HTR-8/SVneo (cell line): ENCODE measurements at regions not wholly inside any gene's neighbourhood (a gene's known extent, or its start where the extent isn't known, plus 50 kb on each side); places are given as distances from the start of the nearest gene placed in this dataset.
A peak's percentile ranks its signal among the peaks of the same experiment; 100 is the strongest.

Experiments used
- DNase-seq: peaks from one replicate; pipeline ENCODE4 v3.0.0; 2011; ENCODE audit warnings: low spot score, mixed read lengths; ENCODE audit not compliant: insufficient read length
- FAIRE-seq: peaks from 2 replicates; lab custom pipeline; 2011; peaks lifted over from hg19 to GRCh38; lab: Jason Lieb, UNC

DNA sequence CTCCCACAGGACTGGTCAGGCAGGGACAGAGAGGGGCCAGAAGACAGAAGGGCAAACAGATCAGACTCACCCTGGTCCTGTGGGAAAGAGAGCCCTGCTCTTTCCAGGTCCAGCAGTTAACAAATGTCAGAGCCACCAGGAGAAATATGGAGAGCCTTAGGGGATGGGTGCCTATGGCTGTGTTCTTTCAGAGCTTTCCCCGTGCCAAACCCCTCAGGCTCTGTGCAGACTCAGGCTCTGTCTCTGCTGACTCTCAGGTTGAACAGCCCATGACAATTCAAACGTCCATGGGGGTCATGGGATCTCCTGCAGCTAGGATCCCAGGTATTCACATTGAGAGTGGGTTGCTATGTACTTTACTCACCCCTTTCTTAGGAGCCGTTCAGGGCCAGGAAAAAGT is 120.8 kb upstream of the ERBB4 start:
- DNase-seq (no peak), FAIRE-seq (no peak)

DNA sequence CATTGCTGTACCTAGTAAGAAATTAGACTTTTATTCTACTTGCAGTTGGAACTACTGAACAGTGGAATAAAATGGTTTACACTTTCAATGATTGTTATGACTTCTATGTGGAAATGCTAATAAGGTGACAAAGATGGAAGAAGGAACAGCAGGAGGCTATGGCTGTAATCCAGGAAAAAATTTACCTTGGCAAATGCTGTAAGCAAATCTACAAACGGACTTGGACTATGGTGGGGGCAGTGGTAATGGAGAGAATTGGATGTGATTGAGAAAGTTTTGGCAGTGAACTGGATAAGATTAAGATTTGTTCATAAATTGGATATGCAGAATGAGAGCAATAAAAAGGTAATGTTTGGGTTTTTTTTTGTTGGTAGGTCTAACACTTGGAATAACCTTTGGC is 111.0 kb upstream of the ERBB4 start:
- FAIRE-seq: no peak
- DNase-seq: no peak

DNA sequence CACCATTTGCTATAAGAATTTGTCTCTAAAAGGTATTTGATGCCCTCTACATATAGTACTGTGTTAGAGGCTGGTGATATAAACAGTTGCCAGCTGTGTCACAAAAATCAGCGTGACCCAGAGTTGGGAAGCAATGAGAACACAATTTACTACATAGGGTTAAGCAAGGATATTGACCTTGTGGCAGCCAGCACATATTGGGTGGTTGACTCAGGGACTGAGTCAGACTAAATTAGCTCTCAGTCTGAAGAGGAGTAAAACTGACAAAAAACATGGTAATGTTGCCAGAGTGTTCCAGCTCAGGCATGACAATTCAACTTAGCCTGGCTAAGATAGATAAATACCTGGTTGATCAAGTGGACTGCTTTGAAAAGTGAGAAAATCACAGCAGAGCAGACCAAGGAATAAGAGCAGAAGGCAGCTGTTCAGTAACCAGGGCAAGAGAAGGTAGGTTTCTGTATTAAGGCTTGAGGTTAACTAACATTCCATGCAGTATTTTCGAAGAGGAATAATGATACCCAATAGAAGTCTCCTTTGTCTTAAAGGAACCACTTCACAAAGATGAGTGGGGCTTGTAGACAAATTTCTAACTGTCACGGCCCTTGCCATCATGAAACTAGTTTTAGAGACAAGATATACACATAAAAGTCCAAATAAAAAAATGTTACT is 108.2 kb upstream of the ERBB4 start:
- DNase-seq (peak; percentile 10), FAIRE-seq (no peak)

DNA sequence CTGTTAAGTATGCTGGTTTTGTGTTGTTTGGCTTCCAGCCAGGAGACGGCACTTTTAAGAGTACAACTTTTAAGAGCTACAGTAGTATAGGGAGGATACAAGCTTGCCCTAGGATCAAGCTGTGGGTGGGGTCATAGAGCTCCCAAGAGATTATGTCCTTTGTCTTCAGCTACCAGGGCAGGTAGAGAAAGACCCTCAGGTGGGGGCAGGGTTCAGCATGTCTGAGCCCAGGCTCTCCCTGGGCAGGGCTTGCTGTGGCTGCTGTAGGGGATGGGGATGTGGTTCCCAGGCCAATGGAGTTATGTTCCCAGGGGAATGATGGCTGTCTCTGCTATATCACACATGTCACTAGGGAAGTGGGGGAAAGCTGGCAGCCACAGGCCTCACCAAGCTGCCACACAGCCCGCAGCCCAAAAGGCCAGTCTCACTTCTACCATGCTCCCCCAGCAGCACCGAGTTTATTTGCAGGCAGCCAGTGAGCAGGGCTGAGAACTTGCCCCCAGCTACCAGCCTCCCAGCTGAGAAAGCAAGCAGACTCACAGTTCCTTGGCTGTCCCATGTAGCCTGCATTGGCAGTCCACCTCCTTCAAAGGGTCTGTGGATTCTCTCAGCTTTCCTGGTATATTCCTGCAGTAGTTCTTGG is 105.7 kb upstream of the ERBB4 start:
- DNase-seq (no peak), FAIRE-seq (no peak)

DNA sequence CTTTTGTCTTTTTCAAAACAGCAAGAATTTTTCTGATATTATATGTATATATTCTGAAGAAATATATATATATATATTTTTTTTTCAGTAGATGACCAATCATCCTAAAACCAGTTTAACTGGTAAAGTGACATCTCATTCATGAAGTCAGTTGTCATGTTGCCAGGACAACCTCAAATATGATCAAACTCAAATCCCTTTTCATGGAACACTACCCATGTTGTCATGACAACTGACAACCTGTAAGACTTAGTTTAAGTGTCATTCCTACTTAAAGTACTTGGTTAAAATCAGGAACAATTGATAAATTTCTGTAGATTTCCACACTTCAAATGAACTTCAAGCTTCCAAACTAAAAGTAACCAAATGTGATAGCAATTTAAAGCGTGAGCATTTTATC is 101.8 kb upstream of the ERBB4 start:
- no peak for DNase-seq
- no peak for FAIRE-seq

DNA sequence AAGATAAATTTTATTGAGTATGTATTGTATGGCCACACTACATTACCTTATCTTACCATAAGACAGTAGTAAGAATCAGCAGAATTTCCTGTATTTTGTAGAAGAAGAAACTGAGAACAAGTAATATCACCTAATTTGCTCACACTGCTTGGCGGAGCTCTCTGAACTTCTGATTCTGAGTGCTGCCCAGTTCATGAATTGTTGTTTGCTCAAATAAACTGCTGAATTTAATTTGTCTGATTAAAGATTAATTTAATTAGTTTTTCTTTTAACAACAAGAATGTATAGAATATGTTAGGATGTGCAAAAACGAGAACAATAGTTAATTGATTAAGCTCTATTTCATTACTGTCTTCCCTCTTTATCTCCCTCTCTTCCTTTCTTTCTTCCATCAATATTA is 100.1 kb upstream of the ERBB4 start:
- FAIRE-seq (no peak), DNase-seq (no peak)

DNA sequence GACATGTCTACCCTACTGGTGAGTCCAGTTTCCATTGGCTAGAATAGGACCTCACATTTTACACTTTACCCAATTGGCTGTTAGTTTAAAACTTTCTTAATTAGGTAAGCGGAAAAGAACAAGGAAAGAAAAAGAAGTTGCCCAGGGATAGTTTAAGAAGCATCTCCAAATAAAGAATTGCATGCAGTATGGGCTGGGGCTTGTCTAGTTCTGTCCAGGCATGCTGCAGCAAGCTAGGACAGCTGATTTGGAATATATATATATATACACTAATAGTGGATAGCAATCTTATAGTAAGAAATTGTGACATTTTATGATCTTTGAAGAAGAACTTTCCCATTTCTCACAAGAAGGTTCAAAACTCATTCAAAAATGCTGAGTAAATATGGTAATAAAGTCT is 90.0 kb upstream of the ERBB4 start:
- DNase-seq (no peak), FAIRE-seq (no peak)

DNA sequence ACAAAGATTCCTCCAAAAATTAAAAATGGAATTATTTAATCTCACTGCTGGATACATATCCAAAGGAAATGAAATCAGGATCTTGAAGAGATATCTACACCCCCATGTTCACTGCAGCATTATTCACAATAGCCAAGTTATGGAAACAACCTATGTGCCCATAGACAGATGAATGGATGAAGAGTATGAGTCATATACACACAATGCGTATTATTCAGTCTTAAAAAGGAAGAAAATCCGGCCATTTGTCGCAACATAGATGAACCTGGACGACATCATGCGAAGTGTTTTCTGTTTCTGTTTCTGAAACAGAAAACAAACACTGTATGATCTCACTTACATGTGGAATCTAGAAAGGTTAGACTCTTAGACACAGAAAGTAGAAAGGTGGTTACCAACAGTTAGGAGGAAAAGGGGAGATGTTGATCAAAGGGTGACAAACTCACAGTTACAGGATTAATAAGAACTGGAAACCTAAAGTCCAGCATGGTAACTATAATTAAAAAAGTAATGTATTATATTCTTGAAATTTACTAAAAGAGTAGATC is 87.8 kb upstream of the ERBB4 start:
- no peak for DNase-seq
- no peak for FAIRE-seq

DNA sequence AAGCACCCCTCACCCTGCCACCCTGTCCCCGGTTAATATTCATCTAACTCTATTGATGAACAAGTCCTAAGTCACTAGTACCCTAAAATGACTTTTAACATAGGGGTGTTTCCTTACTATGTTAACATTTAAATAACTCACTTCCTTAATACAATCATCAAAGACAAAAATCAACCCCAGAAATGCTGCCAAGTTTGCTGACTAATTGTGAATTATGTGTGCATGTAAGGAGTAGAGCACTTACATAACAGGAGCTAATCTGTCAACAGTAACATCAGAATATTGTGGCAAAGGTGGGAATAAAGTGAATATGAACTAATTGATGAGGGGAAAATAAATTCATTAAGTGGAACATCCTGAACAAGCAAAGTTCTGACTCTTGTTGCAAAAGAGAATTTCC is 81.4 kb upstream of the ERBB4 start:
- DNase-seq (no peak), FAIRE-seq (no peak)

DNA sequence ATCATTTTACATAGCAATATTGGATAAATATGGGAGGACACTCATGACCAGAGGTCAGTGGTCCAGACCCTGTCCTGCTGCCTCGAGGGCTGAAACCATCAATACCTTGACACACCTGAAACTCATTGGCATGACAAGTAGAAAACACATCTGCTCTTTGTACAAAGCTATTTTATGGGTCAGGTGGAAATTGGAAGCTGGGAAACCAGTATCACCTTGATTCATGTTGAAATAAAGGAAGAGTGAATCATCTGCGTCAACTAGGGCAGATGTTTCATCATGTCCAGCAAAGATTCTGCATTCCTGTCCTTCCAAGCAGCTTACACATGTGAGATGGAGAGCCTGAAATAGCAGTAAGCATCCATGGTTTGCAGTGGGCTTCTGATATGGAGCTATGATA is 80.0 kb upstream of the ERBB4 start:
- FAIRE-seq (no peak), DNase-seq (no peak)

DNA sequence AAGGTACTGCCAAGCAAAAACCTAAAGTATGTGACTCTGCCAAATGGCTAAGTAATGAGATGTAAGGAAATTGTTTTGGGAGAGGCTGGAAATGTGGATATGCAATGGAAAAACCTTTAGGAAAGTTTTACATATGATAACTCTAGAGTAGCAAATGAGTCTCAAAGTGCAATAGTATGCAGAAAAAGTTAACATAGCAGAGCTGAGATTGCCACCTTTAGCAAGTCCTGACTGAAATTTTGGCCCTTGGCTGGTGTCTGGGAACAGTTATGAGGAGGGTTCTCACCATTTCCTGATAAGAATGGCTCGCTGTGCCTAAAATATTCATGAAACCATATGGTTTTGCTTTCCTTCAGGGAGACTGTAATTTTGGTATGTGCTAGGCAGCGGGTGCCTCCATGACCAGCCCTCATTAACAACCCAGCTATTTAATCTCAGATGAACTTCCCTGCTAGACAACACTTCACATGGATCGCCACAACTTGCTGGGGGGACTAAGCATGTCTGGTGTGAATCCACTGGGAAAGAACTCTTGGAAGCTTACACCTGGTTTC is 72.3 kb upstream of the ERBB4 start:
- FAIRE-seq (no peak), DNase-seq (no peak)

DNA sequence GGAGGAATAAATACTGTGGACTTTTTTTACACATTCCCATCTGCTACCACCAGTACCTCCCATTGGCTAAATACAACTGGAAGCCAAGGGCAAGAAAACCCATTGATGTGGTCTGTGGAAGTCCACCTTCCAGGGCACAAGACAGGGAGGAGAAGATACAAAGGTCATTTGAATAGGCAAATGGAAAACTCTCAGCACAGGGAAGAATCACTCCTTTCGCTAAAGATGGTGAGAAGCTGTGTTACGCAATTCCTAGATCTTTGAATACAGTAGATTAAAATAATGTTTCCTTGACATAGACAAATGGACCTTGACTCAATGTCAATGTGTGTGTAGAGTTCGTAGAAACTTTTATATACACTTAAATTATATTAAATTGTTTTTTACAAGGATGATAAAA is 70.9 kb upstream of the ERBB4 start:
- no peak for DNase-seq
- no peak for FAIRE-seq

DNA sequence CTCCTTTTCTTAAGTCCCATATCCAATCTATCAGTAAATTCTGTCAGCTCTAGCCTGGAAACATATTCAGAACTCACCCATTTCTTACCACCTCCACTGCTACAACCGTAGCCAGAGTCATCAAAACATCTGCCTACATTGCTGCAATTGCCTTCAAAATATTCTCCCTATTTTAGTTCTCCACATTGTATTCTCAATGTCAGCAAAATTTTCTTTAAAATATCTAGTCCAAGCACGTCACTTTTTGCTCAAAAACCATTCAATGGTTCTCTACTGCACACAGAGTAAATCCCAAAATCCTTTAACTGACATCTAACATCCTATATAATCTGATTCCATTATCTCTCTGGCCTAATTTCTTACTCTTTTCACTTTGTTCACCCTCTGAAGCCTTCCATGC is 68.5 kb upstream of the ERBB4 start:
- DNase-seq (no peak), FAIRE-seq (no peak)

DNA sequence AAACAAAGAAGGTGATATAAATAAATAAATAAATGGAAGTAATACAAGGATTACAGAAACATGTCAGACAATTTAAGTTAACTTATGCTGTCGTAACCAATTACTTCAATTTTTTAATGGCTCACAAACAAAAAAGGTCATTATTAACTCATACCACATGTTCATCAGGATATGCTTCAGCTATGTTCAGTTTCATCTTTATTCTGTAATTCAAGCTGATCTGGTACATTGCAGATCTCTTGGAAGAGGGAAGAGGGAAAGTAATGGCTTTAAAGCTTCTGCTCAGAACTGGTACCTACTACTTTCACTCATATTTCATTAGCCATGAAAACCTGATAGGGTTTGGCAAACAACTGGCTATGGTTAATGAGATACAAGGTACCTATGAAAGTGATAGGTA is 67.6 kb upstream of the ERBB4 start:
- DNase-seq: no peak
- FAIRE-seq: no peak

DNA sequence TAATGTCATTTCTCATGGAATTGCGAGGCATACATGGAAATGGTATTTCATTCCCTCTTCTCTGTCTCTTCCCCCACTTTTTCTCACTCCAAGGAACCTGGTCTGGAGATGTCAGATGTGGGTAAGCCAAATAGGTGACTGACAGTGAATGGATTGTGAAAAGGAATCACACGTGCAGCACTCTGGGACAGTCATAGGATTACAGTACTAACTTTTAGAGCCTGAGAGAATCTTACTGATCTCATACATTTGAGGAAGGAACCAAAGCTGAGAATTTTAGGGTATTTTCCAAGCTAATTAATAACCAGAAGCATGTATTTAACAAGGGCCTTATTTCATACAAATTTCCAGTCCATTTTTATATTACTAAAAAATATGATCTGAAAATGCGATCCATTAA is 58.1 kb upstream of the ERBB4 start:
- FAIRE-seq (no peak), DNase-seq (no peak)

DNA sequence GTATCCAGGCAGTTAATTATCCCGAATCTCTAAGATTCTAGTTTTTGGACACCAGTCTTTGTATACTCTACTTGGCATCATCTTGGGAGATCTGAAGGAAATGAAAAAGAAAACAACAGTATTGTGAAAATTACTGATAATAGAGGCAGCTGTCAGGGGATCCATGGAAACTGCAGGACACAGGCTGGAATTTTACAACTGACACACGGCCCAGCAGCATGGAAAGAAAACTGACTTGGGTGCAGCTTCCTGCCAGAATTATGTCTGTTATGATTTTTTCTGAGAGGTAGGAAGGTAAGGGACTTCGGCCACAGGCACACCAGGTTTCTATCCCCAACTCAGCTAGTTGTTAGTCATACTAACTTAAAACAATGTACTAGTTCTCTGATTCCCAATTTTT is 57.7 kb upstream of the ERBB4 start:
- no peak for FAIRE-seq
- DNase-seq: no peak

DNA sequence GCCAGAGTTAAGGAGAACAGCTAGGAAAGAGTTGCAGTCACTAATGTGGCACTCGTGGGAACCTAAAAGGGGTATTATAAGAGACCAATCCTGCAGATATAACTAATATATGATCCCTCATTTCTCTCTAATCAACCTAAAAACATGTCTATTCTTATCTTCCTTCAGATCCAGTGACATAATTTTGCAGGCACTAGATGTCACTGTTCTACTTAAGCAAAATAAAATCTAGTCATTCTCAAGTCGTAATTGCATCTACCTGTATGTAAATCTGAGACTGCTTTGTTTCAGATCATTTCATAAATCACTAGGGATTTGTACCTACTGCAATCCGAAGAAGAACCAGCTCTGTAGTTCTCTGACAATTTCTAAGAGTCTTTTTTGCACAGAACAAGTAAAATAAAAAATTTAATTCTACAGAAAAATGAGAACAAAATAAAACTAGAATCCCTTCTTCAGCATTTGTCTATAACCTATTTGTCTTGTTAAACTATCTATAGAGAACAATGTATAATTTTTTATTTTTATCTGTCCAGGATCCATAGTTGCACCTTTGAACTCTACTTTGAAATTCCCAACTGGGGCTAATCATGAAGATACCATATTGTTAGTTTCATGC is 56.5 kb upstream of the ERBB4 start:
- no peak for DNase-seq
- FAIRE-seq: no peak

DNA sequence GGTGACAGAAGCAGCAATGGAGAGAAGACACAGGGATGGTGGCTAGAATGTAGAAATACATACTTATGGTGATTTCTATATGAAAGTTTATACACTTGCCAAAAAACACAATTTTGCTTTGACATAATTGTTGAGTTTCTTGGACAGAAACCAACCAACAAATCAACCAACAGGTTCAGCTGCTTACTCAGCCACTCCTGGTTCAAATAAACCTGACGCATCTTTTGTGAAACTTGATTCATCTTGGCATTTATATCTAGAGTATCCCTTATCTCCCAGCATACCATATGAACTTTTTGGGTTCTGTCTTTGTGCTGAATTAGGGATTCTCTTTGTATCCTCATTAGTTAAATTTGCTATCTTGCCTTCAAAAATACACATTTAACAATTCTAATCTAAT is 54.1 kb upstream of the ERBB4 start:
- FAIRE-seq: no peak
- no peak for DNase-seq
